ENCODE measurements at regions not wholly inside any gene's neighbourhood (a gene's known extent, or its start where the extent isn't known, plus 50 kb on each side); places are given as distances from the start of the nearest gene placed in this dataset.
"Not testable (repeated sequence)": the region's sequence is repeated elsewhere in the genome, so short reads cannot be mapped to it uniquely, and the experiment has no call there.

- H3K56ac ChIP-seq (replicated peaks; ENCODE audit: insufficient read length, low read depth, low read length); H3K18ac ChIP-seq (ENCODE audit: extremely low read depth, low read length); H2AFZ ChIP-seq (ENCODE audit: low read length); H3K79me2 ChIP-seq (ENCODE audit: control insufficient read depth in 1 of 2, insufficient read depth in 2 of 2, low read length in 2 of 2); H2BK12ac ChIP-seq (ENCODE audit: low read depth, low read length); CTCF ChIA-PET (ENCODE audit: partially characterized antibody); H3K79me1 ChIP-seq (ENCODE audit: low read depth, low read length); H3K27ac ChIP-seq (ENCODE audit: low read depth, low read length); H4K91ac ChIP-seq (replicated peaks; ENCODE audit: insufficient read length, low read length); H3K4ac ChIP-seq (replicated peaks; ENCODE audit: insufficient read length, low read depth, low read length); H3K14ac ChIP-seq (ENCODE audit: insufficient read length); H3K4me3 ChIP-seq (ENCODE audit: extremely low read depth in 1 of 4, insufficient read depth in 2 of 4, low read depth in 3 of 4, low read length in 4 of 4); H3K9ac ChIP-seq (replicated peaks in 1 of 4; ENCODE audit: extremely low read depth in 1 of 4, low read depth in 3 of 4, low read length in 3 of 4); H3K27me3 ChIP-seq (replicated peaks in 1 of 4; ENCODE audit: control insufficient read depth in 3 of 4, extremely low read depth in 1 of 4, insufficient read depth in 3 of 4, low read length in 3 of 4); H4K5ac ChIP-seq (ENCODE audit: insufficient read length, low read depth, low read length); H3K4me2 ChIP-seq (ENCODE audit: insufficient read depth in 1 of 2, low read depth in 2 of 2, low read length in 2 of 2); H2BK20ac ChIP-seq (ENCODE audit: low read length); H3K36me3 ChIP-seq (ENCODE audit: control insufficient read depth in 2 of 4, insufficient read depth in 4 of 4, low read length in 3 of 4); H4K20me1 ChIP-seq (replicated peaks in 1 of 2; ENCODE audit: control insufficient read depth in 1 of 2, insufficient read depth in 2 of 2, low read length in 2 of 2); H3K9me3 ChIP-seq (ENCODE audit: insufficient read depth in 2 of 2, low read depth in 1 of 2, low read length in 1 of 2); H3K23ac ChIP-seq (ENCODE audit: insufficient read length); H3K4me1 ChIP-seq (replicated peaks in 1 of 4; ENCODE audit: control insufficient read depth in 3 of 4, insufficient read depth in 4 of 4, low read length in 3 of 4); FAIRE-seq; H3K23me2 ChIP-seq (ENCODE audit: low read depth, low read length); H2BK15ac ChIP-seq (ENCODE audit: low read length); H2AK5ac ChIP-seq (ENCODE audit: low read depth, low read length); H2BK120ac ChIP-seq (replicated peaks; ENCODE audit: low read depth, low read length); POLR2A ChIA-PET (ENCODE audit: partially characterized antibody); H2BK5ac ChIP-seq (ENCODE audit: low read depth, low read length); H4K8ac ChIP-seq (ENCODE audit: extremely low read depth, insufficient read depth, low read length): not testable (repeated sequence)
- DNase-seq (ENCODE audit: low read depth in 1 of 2, low spot score in 2 of 2), result peak in 1 of 2 experiments; percentile 52
- 89% methylated on average over 5 of the region's 7 CpGs; no CpG with 5 or more reads in 1 of the 2 experiments for WGBS, 2 experiments (ENCODE audit: extremely low coverage in 1 of 2, insufficient coverage in 1 of 2, insufficient read length in 1 of 2, insufficient replicate concordance in 2 of 2, low coverage in 1 of 2, low lambda C conversion rate in 2 of 2, missing lambda C conversion rate in 1 of 2)
Observed at GRCh38 chr2:111376971-111377352, 256.2 kb downstream of the BCL2L11 start.

- H4K20me1 ChIP-seq (replicated peaks in 1 of 2; ENCODE audit: control insufficient read depth in 1 of 2, insufficient read depth in 2 of 2, low read length in 2 of 2); H4K5ac ChIP-seq (ENCODE audit: insufficient read length, low read depth, low read length); H3K18ac ChIP-seq (ENCODE audit: extremely low read depth, low read length); FAIRE-seq; H3K4me1 ChIP-seq (replicated peaks in 1 of 4; ENCODE audit: control insufficient read depth in 3 of 4, insufficient read depth in 4 of 4, low read length in 3 of 4); H3K79me2 ChIP-seq (ENCODE audit: control insufficient read depth in 1 of 2, insufficient read depth in 2 of 2, low read length in 2 of 2); H3K56ac ChIP-seq (replicated peaks; ENCODE audit: insufficient read length, low read depth, low read length); H3K27ac ChIP-seq (ENCODE audit: low read depth, low read length); H2BK5ac ChIP-seq (ENCODE audit: low read depth, low read length); H3K79me1 ChIP-seq (ENCODE audit: low read depth, low read length); H3K14ac ChIP-seq (ENCODE audit: insufficient read length); H2AK5ac ChIP-seq (ENCODE audit: low read depth, low read length); H3K36me3 ChIP-seq (ENCODE audit: control insufficient read depth in 2 of 4, insufficient read depth in 4 of 4, low read length in 3 of 4); H3K9me3 ChIP-seq (ENCODE audit: insufficient read depth in 2 of 2, low read depth in 1 of 2, low read length in 1 of 2); H2BK120ac ChIP-seq (replicated peaks; ENCODE audit: low read depth, low read length); DNase-seq (ENCODE audit: low read depth in 1 of 2, low spot score in 2 of 2); H3K23ac ChIP-seq (ENCODE audit: insufficient read length); H3K4ac ChIP-seq (replicated peaks; ENCODE audit: insufficient read length, low read depth, low read length); H3K4me2 ChIP-seq (ENCODE audit: insufficient read depth in 1 of 2, low read depth in 2 of 2, low read length in 2 of 2); H4K8ac ChIP-seq (ENCODE audit: extremely low read depth, insufficient read depth, low read length); POLR2A ChIA-PET (ENCODE audit: partially characterized antibody); H3K27me3 ChIP-seq (replicated peaks in 1 of 4; ENCODE audit: control insufficient read depth in 3 of 4, extremely low read depth in 1 of 4, insufficient read depth in 3 of 4, low read length in 3 of 4); H2BK15ac ChIP-seq (ENCODE audit: low read length); H4K91ac ChIP-seq (replicated peaks; ENCODE audit: insufficient read length, low read length); H3K4me3 ChIP-seq (ENCODE audit: extremely low read depth in 1 of 4, insufficient read depth in 2 of 4, low read depth in 3 of 4, low read length in 4 of 4); H2AFZ ChIP-seq (ENCODE audit: low read length); CTCF ChIA-PET (ENCODE audit: partially characterized antibody); H2BK20ac ChIP-seq (ENCODE audit: low read length); H2BK12ac ChIP-seq (ENCODE audit: low read depth, low read length); H3K23me2 ChIP-seq (ENCODE audit: low read depth, low read length); H3K9ac ChIP-seq (replicated peaks in 1 of 4; ENCODE audit: extremely low read depth in 1 of 4, low read depth in 3 of 4, low read length in 3 of 4): not testable (repeated sequence)
- WGBS, 2 experiments (ENCODE audit: extremely low coverage in 1 of 2, insufficient coverage in 1 of 2, insufficient read length in 1 of 2, insufficient replicate concordance in 2 of 2, low coverage in 1 of 2, low lambda C conversion rate in 2 of 2, missing lambda C conversion rate in 1 of 2), result 92% methylated on average over 4 of the region's 13 CpGs; no CpG with 5 or more reads in 1 of the 2 experiments
Observed at GRCh38 chr2:111377386-111377959, 256.8 kb downstream of the BCL2L11 start.

Data from H1 (cell line).